T-helper 2 cell treated with Interferon-gamma antibody and Interleukin-4, amounts not matched to agents 5 μg/mL and 100 μg/mL, for 36 hours (primary cell): ENCODE measurements at regions not wholly inside any gene's neighbourhood (a gene's known extent, or its start where the extent isn't known, plus 50 kb on each side); places are given as distances from the start of the nearest gene placed in this dataset.
"Not testable (repeated sequence)": the region's sequence is repeated elsewhere in the genome, so short reads cannot be mapped to it uniquely, and the experiment has no call there.

ENCODE experiments used
- DNase-seq: peaks from one replicate; pipeline ENCODE4 v3.0.0; 2021; ENCODE audit warnings: low spot score
- H3K27ac Mint-ChIP-seq: one replicate; pipeline ENCODE4 v1.8.0; 2021; ENCODE audit warnings: mild to moderate bottlenecking, mixed read lengths
- H3K27me3 Mint-ChIP-seq: one replicate; pipeline ENCODE4 v1.8.0; 2021; ENCODE audit warnings: low read depth, mixed read lengths
- H3K36me3 Mint-ChIP-seq: one replicate; pipeline ENCODE4 v1.8.0; 2021; ENCODE audit warnings: low read depth, mixed read lengths
- H3K4me1 Mint-ChIP-seq: one replicate; pipeline ENCODE4 v1.8.0; 2021; ENCODE audit warnings: low read depth, mixed read lengths
- H3K4me3 Mint-ChIP-seq: one replicate; pipeline ENCODE4 v1.8.0; 2022; ENCODE audit warnings: mild to moderate bottlenecking, moderate library complexity, mixed read lengths
- H3K9me3 Mint-ChIP-seq: one replicate; pipeline ENCODE4 v1.8.0; 2021; ENCODE audit warnings: mixed read lengths

DNA sequence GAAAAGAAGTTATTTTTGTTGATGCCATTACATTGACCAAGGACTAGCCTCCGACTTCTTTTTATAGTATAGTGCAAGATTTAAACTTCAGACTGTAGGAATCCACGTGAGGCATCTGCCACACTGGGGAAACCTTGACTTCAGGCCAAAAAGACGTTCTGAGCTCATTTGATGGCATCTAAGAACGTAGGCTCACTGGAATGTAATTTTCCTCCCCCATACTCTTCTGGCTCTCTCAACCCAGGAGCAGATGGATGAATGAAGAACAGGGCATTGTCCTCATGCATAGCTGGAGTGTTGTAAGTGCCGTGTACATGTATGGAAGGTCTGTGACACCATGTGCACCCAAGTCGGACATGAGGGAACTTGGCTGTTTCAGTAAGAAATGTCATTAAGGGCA lies 72.8 kb upstream of the IKBKE start:
- DNase-seq, H3K4me1 Mint-ChIP-seq, H3K27ac Mint-ChIP-seq, H3K9me3 Mint-ChIP-seq, H3K4me3 Mint-ChIP-seq, H3K27me3 Mint-ChIP-seq, H3K36me3 Mint-ChIP-seq: not testable (repeated sequence)

DNA sequence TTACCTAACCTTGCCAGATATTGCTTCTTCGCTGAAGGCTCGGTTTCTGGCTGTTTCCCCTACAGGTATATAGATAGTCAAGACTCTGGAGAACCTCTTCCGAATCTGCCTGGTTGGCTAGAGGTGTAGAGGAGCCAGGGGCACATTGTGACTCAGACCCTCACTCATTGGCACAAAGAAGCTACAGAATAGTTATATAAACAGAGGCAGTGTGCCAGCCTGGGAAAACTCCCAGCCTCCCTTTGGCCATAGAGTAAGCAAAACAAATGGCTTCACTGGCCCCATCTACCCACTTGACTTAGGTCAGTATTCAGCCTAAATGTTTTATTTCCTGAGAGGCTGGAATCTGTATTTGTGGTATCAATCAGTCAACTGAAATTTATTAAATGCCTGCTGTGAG lies 72.0 kb upstream of the IKBKE start:
- not testable (repeated sequence) for H3K27me3 Mint-ChIP-seq, H3K4me3 Mint-ChIP-seq, H3K4me1 Mint-ChIP-seq, H3K9me3 Mint-ChIP-seq, DNase-seq, H3K27ac Mint-ChIP-seq, H3K36me3 Mint-ChIP-seq

DNA sequence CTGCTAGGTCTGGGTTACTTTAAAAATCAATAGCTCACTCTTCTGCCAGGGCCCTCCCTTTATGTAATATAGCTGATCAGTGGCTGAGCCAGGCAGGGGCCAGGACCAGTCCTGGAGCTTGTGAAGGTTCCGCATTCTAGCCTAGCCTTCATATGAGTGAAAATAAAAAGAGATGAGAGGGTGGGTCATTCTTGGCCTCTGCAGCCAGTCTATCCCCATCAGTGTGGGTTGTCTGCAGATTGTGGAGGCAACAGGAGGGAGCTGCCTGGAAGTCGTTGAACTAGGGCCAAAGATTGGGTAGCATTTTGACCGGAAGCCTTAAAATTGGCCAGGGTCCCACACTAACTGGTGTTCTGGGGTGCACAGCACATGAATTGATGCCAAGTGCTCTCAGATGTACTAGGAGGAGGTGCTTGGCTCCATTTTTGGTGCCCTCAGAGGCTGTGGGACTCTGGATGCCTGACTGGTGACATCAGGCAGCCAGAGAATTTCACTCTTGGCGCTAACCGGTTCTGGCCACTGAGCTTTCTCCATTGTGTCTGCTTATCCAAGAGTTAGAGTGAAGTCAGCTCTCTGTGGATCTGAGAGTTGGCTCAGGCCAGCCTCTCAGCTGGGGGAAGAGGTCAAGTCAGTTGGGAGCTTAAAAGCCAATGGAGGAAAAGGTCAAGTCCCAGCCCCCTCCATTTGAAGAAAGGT lies 66.5 kb upstream of the IKBKE start:
- H3K27ac Mint-ChIP-seq, DNase-seq, H3K27me3 Mint-ChIP-seq, H3K4me1 Mint-ChIP-seq, H3K4me3 Mint-ChIP-seq, H3K9me3 Mint-ChIP-seq, H3K36me3 Mint-ChIP-seq: not testable (repeated sequence)

DNA sequence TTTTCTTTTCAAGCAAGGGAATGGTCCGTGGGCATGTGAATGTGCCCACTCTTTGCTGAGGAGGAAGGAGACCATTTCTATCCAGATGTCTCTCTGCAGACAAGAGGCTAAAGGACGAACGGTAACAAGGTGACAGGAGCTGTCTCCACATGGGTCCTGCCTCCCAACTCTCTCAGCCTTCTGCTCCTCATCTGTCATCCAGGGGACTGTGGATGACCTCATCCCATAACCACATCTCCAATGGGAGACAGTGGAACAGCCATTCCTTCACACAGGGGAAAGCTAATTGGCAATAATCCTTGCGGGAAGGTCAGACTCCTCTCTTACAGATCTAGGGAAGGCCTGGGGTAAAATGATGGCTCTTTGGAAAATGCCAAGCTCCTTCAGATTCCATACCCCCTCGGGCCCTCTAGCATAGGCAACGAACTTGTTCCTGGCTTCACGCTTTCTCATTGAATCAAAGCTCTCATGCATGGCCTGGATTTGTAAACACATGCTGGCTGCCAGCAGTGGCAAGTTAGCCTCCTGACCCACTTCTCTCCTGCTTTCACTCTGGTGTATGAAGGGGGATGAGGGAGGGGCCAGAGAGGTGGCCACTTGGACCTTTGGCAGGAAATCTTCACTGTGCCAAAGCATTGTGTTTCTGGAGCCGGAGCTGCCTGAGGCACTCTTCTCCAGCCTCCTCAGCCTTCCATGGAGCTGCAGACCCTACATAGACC lies 65.8 kb upstream of the IKBKE start:
- not testable (repeated sequence) for H3K4me3 Mint-ChIP-seq, H3K4me1 Mint-ChIP-seq, H3K27me3 Mint-ChIP-seq, DNase-seq, H3K9me3 Mint-ChIP-seq, H3K36me3 Mint-ChIP-seq, H3K27ac Mint-ChIP-seq

DNA sequence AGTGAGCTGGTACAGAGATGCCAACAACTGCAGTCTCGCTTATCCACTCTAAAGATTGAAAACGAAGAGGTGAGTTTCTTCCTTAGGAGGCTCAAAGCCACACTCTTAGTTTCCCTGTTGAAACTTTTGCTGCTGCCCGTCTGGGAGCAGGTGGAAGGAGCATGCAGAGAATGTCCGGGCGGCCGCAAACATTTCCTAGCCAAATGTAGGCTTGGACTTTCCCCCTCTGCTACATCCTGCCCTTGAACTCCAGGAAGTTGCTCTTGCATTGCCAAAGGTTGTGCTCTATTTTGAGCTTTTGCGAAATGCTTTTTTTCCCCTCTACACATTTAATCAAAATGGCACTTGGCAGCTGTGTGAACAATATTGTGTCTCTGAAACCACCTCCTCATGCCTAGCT lies 65.0 kb upstream of the IKBKE start:
- H3K36me3 Mint-ChIP-seq, DNase-seq, H3K4me1 Mint-ChIP-seq, H3K27ac Mint-ChIP-seq, H3K4me3 Mint-ChIP-seq, H3K9me3 Mint-ChIP-seq, H3K27me3 Mint-ChIP-seq: not testable (repeated sequence)

DNA sequence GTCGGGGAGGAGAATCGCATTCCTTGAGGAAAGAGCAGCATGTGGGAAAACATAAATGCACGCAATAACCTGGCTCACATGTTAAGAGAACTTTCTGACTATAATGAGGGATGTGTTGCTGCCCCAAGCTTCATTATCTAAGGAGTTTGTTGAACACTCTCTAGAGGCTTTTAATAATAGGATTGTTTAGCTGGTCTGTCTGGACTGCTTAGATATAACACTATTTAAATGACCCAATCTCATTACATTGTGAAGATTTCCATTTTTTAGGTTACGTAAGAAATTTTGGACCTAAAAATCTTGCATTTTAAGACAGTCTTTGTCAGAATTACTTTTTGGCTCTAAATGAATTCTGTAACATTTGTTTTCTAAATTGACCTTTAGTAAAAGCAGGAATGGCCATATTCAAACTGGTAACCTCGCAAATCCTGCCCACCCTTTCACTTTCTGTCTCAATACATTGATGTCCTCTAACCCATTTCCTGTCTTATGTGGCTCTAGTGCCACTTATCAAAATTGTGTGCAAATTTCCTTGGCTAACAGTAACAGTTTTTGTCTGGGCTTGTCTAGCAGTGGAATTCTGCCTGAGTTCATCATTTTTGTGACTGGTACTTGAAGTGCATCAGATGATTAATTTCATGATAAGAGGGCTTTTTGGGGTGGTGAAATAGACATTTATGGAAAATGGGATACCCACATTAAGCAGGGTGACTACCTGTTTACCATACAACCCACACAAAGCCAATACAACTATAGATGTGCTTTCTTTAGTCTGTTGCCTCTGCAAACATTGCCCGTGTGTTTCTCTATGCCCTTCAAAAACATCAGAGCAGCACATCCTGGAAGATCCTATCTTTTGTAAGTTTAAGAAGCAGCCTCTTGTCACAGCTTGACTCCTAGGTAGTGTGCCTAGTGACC lies 61.6 kb upstream of the IKBKE start:
- H3K27me3 Mint-ChIP-seq, DNase-seq, H3K4me3 Mint-ChIP-seq, H3K36me3 Mint-ChIP-seq, H3K9me3 Mint-ChIP-seq, H3K4me1 Mint-ChIP-seq, H3K27ac Mint-ChIP-seq: not testable (repeated sequence)

DNA sequence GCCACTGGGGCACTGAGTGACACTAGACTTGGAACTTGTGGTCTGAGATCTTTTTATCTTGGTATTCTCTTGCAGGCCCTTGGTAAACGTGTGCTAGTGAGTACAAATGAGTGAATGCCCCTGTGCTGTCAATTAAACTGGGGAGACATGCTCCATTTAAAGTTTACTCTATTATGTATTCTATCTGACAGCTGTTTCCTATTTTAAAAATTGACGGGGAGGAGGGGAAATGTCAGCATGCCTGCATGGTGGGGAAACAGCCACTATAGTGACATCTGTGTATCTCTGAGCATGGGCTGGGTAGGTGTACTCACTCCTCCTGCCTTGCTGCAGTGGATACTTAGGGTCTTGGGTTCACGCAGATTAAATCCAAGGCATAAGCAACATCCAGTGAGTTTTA lies 59.0 kb upstream of the IKBKE start:
- Mint-ChIP-seq H3K4me1 (no peaks in the 10 kb centered on the region), H3K27me3 (no peaks in the 10 kb centered on the region), H3K4me3 (no peak overlapping the region), H3K36me3 (peaks cover 11% of the 10 kb centered on the region), H3K27ac (no peak overlapping the region), H3K9me3 (no peaks in the 10 kb centered on the region)
- no peak for DNase-seq

DNA sequence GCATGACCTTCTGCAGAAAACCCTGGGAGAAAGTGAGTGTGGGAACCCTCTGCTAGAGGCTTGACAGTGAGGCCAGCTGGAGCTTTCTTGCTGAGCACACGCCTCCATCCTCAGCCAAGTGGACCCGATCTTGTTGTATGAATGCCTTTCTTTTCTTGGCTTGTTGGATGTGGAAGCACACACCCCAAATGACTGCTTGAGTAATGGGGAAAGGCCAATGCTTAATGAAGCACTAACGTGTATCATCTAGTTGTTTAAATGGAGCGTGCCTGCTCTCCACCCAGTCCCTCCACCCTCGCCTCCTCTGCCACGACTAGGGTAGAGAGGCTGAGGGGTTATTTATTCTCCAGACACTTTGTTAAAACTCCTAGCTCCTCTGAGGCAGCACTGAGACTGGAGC lies 54.3 kb upstream of the IKBKE start:
- Mint-ChIP-seq H3K27ac (no peak overlapping the region), H3K36me3 (peaks cover 19% of the 10 kb centered on the region), H3K4me3 (no peak overlapping the region), H3K9me3 (no peaks in the 10 kb centered on the region), H3K4me1 (peaks cover 5% of the 10 kb centered on the region), H3K27me3 (no peaks in the 10 kb centered on the region)
- DNase-seq, result no peak

DNA sequence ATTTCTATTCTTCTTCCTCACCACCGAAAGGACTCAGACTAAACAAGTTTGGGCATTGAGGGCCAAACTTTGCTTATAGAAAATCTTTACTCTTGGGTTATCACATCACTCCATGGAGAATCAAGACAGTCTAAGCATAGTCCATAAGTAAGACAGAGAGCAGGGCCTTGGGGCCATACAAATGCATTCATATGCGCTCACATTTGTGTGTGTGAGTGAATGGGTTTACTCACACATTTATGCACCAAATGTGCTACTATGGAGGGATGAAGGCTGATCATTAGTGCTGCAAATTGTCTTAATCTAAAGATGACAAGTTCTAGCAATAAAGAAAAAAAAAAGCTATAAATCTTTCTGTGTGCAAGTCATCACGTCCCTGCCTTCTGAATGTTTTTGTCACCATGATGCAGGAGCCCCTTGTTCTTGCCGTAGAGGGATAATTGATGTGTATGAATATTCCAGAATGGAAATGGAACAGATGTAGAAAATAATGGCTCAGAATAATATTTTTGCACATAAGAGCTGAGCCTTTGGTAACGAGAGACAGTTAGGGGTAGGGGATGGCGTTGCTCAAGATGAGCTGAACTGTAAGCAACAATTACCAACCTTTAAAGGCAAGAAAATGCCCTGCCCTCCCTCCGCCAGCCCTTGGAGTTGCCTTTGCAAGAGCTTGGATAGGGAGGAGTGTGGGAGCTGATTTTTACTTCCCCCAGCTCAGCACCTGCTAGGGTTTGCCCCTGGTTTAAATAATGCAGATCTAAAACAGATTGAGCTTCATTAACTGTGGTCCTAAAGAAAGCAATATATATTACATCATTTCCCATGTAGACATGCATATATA lies 52.3 kb upstream of the IKBKE start:
- peaks cover 23% of the 10 kb centered on the region for H3K36me3 Mint-ChIP-seq
- no peak for DNase-seq
- no peak overlapping the region for H3K27ac Mint-ChIP-seq
- peaks cover 5% of the 10 kb centered on the region for H3K4me1 Mint-ChIP-seq
- no peaks in the 10 kb centered on the region for H3K9me3 Mint-ChIP-seq
- H3K27me3 Mint-ChIP-seq, result no peaks in the 10 kb centered on the region
- H3K4me3 Mint-ChIP-seq, result no peak overlapping the region

DNA sequence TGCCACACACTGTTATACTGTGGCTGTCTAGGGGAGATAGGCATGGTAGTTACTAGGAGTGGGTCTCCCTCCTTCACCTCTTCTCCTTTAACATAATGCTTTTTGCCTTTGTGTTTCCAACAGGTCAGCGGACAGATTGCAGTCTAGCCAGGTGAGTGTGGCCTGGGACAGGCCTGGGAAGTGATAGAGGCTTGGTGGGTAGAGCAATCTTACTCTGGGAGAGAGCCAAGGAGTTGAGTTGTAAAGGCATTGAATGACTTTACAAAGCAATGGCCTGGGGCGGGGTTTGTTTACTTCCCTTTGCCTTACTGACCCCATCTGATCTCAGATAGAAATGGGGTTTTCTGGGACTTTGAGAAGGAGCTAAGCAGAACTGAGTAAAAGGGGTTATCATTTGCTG lies 51.0 kb upstream of the IKBKE start:
- Mint-ChIP-seq H3K27me3 (no peaks in the 10 kb centered on the region), H3K4me1 (peaks cover 5% of the 10 kb centered on the region), H3K4me3 (no peak overlapping the region), H3K36me3 (peaks cover 20% of the 10 kb centered on the region), H3K9me3 (no peaks in the 10 kb centered on the region), H3K27ac (no peak overlapping the region)
- DNase-seq, result no peak

DNA sequence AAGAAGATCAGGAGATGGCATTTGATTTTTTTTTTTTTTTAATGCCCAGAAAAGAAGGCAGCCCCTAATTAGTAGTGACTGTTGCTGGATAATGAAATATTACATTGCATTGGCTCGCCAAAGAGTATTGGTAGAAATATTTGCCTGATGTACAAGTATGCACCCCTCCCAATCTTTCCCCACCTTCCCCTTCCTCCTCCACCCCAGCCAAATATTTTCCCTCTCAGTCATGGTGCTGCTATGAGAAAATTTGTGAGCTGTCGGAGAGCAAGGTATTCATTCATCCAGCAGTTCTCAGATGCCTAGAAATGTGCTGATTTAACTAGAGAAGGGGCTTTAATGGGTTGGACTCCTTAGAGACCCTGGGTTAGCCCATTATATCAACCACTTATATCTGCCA lies 50.5 kb upstream of the IKBKE start:
- H3K27me3 Mint-ChIP-seq, result no peaks in the 10 kb centered on the region
- no peaks in the 10 kb centered on the region for H3K9me3 Mint-ChIP-seq
- H3K36me3 Mint-ChIP-seq, result peaks cover 20% of the 10 kb centered on the region
- H3K27ac Mint-ChIP-seq, result no peak overlapping the region
- no peak for DNase-seq
- no peak overlapping the region for H3K4me3 Mint-ChIP-seq
- H3K4me1 Mint-ChIP-seq, result peaks cover 5% of the 10 kb centered on the region

DNA sequence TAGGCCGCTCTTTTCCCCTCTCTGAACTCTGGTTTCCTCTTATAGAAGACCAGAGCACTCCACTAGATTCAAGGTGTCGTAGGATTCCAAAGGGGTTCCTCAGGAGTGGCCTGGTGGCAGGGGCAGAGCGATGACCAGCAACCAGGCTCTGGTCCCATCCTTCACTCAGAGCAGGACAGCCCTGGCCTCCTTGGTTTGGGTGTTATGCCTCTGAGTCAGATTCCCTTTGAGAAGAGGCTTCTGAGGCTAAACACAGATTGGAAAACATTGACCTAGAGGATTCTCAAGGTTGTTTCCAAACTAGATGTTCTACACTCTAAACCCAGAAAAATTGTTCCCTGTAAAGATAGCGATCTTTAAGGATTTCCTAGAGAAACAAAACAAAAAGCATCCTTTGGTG lies 49.8 kb upstream of the IKBKE start:
- no peak overlapping the region for H3K4me3 Mint-ChIP-seq
- H3K4me1 Mint-ChIP-seq, result peaks cover 5% of the 10 kb centered on the region
- no peaks in the 10 kb centered on the region for H3K9me3 Mint-ChIP-seq
- H3K27me3 Mint-ChIP-seq, result no peaks in the 10 kb centered on the region
- peaks cover 20% of the 10 kb centered on the region for H3K36me3 Mint-ChIP-seq
- DNase-seq, result no peak
- no peak overlapping the region for H3K27ac Mint-ChIP-seq
